ENCODE measurements at regions not wholly inside any gene's neighbourhood (a gene's known extent, or its start where the extent isn't known, plus 50 kb on each side); places are given as distances from the start of the nearest gene placed in this dataset.

- TF ChIP-seq CTCF (IDR thresholded peaks at IDR 0.05) (no peak), POLR2A (IDR thresholded peaks at IDR 0.05) (no peak)
Observed at GRCh38 chr20:48563191-48563870, 264.5 kb downstream of the PREX1 start.

All from body of pancreas (tissue), 4 donors.